ENCODE measurements at regions not wholly inside any gene's neighbourhood (a gene's known extent, or its start where the extent isn't known, plus 50 kb on each side); places are given as distances from the start of the nearest gene placed in this dataset.

- no peaks in the 10 kb centered on the region for H3K27me3 Mint-ChIP-seq
- no peak overlapping the region for H3K27ac Mint-ChIP-seq
- no peak overlapping the region for H3K4me3 Mint-ChIP-seq
- H3K9me3 Mint-ChIP-seq: no peaks in the 10 kb centered on the region
- H3K36me3 Mint-ChIP-seq: no peaks in the 10 kb centered on the region
- peaks cover 0 to 2% (median 0%) of the 10 kb centered on the region in 3 donors for H3K4me1 Mint-ChIP-seq
Observed at GRCh38 chr11:112368381-112368780, 107.7 kb upstream of the PLET1 start.

DNA sequence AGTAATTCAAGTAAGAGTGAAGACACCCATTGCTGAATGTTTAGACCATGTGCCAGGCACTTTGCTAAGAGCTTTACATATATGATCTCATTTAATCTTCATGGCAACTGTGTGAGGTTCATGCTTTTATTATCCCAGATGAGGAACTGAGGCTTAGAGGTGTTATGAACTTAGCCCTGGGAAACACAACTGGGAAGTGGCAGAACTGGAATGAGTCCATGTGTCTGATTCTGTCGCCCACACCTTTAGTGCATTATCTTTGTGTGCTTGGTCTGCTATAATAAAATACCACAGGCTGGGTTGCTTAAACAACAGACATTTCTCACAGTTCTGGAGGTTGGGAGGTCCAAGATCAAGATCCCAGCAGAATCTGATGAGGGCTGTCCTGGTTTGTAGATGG, 108.7 kb upstream of the PLET1 start:
- peaks cover 0 to 2% (median 0%) of the 10 kb centered on the region in 3 donors for H3K4me1 Mint-ChIP-seq
- no peak overlapping the region for H3K4me3 Mint-ChIP-seq
- H3K27ac Mint-ChIP-seq: no peak overlapping the region
- no peaks in the 10 kb centered on the region for H3K36me3 Mint-ChIP-seq
- H3K9me3 Mint-ChIP-seq: no peaks in the 10 kb centered on the region
- H3K27me3 Mint-ChIP-seq: no peaks in the 10 kb centered on the region

- Mint-ChIP-seq H3K4me3 (no peak overlapping the region), H3K27me3 (peaks cover 4% of the 10 kb centered on the region), H3K9me3 (no peaks in the 10 kb centered on the region), H3K36me3 (no peaks in the 10 kb centered on the region), H3K4me1 (peaks cover 0 to 2% (median 0%) of the 10 kb centered on the region in 3 donors), H3K27ac (no peak overlapping the region)
Observed at GRCh38 chr11:112369916-112370315, 109.3 kb upstream of the PLET1 start.

DNA sequence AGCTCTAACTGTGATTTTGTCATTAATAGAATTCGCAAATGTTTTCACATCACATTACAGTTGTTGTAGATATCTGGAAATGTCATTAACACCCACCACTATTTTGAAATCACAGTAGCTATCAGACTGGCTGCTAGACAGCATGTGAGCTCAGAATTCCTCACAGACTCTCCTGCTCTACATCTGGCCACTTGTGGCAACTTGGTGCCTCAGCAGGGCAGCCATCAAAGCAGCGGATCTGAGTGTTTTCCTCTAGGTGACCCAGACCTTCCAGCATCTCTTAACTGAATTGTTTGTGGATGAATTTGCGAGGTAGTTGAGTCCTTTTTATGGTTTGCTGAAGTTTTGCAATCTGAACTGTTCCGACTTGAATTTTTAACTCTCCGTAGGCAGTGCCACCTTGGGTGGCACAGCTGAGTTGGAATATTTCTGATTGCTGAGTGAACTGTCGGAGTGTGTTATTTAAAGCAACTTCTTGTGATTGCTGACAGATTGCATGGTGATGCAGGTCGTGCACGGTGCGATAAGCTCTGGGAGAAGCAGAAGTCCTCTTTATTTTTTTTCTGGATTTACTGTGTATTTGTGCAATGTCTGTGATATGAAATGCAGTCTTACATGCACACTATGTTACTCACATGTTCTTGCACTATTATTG, 114.0 kb upstream of the PLET1 start:
- H3K36me3 Mint-ChIP-seq: no peaks in the 10 kb centered on the region
- H3K27me3 Mint-ChIP-seq: peaks cover 4% of the 10 kb centered on the region
- H3K4me1 Mint-ChIP-seq: peaks cover 0 to 2% (median 0%) of the 10 kb centered on the region in 3 donors
- no peak overlapping the region for H3K4me3 Mint-ChIP-seq
- H3K9me3 Mint-ChIP-seq: no peaks in the 10 kb centered on the region
- no peak overlapping the region for H3K27ac Mint-ChIP-seq

- Mint-ChIP-seq H3K27ac (no peak overlapping the region), H3K9me3 (no peaks in the 10 kb centered on the region)
Observed at GRCh38 chr11:112377946-112378345, 117.3 kb upstream of the PLET1 start.

GRCh38 chr11:112380464-112380863, 119.8 kb upstream of the PLET1 start:
- Mint-ChIP-seq H3K27ac (no peak overlapping the region), H3K9me3 (peaks cover 0 to 3% (median 0%) of the 10 kb centered on the region in 3 donors), H3K36me3 (no peaks in the 10 kb centered on the region), H3K4me1 (no peaks in the 10 kb centered on the region), H3K27me3 (no peaks in the 10 kb centered on the region), H3K4me3 (no peak overlapping the region)

More at GRCh38 chr11:112377946-112378345, 117.3 kb upstream of the PLET1 start:
- Mint-ChIP-seq H3K36me3 (no peaks in the 10 kb centered on the region), H3K4me1 (no peaks in the 10 kb centered on the region), H3K4me3 (no peak overlapping the region), H3K27me3 (peaks cover 4% of the 10 kb centered on the region)

DNA sequence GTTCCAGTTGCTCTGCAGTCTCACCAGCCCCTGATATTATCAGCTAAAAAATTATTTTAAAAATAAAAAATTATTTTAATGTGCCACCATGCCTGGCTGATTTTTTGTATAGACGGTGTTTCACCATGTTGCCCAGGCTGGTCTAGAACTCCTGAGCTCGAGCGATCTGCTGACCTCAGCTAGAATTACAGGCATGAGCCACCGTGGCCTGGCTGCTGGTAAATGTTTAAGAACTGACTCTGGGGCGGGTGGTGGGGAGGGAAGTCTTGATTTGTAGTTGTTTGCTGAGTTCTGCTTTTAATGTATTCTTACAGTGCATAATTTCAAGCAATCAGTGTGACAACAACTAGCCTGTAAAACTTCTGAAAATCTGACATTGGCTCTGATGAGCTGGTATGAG, 120.9 kb upstream of the PLET1 start:
- Mint-ChIP-seq H3K27ac (no peak overlapping the region), H3K4me1 (no peaks in the 10 kb centered on the region), H3K27me3 (peaks cover 3% of the 10 kb centered on the region), H3K4me3 (no peak overlapping the region), H3K9me3 (peaks cover 3 to 5% (median 3%) of the 10 kb centered on the region in 3 donors), H3K36me3 (no peaks in the 10 kb centered on the region)

- Mint-ChIP-seq H3K36me3 (no peaks in the 10 kb centered on the region), H3K27me3 (peaks cover 3% of the 10 kb centered on the region), H3K4me1 (no peaks in the 10 kb centered on the region), H3K9me3 (peaks cover 3 to 5% (median 3%) of the 10 kb centered on the region in 3 donors), H3K4me3 (no peak overlapping the region), H3K27ac (no peak overlapping the region)
Observed at GRCh38 chr11:112382561-112382960, 121.9 kb upstream of the PLET1 start.

DNA sequence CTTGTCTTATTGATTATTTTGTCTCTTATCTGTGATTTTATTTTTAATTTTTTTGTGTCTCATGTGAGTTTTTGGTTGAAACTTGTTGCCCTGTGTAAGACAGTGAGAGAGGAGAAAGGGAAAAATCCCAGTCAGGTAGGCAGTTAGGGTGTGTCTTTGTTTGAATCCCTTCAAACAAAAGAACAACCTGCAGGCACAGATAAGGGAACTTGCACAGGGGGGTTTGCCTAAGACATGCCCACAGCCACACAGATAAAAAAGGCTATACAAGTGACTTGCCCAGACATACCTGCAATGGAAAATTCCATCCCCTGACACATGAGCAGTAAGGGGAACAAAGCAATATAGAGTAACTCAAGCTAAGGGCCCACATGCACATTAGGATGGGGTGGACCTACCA, 127.8 kb upstream of the PLET1 start:
- H3K27ac Mint-ChIP-seq: no peak overlapping the region
- no peak overlapping the region for H3K4me3 Mint-ChIP-seq
- H3K4me1 Mint-ChIP-seq: no peaks in the 10 kb centered on the region
- peaks cover 14% of the 10 kb centered on the region for H3K27me3 Mint-ChIP-seq
- H3K36me3 Mint-ChIP-seq: no peaks in the 10 kb centered on the region
- H3K9me3 Mint-ChIP-seq: peaks cover 3 to 11% (median 7%) of the 10 kb centered on the region in 3 donors

DNA sequence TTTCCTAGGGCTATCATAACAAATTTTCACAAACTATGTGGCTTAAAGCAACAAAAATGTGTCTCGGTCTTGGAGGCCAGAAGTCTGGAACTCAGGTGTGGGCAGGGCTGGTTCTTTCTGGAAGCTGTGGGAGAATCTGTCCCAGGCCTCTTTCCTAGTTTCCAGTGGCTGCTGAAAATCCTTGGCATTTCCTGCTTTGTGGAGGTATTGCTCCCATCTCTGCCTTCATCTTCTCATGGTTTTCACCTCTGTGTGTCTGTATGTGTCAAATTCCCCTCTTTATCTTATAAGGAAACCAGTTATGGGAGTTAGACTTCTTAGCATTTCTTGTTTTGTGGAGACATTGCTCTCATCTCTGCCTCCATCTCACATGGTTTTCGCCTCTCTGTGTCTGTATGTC, 130.4 kb upstream of the PLET1 start:
- no peaks in the 10 kb centered on the region for H3K36me3 Mint-ChIP-seq
- no peak overlapping the region for H3K27ac Mint-ChIP-seq
- no peaks in the 10 kb centered on the region for H3K4me1 Mint-ChIP-seq
- H3K27me3 Mint-ChIP-seq: peaks cover 12% of the 10 kb centered on the region
- H3K4me3 Mint-ChIP-seq: no peak overlapping the region
- peaks cover 0 to 8% (median 4%) of the 10 kb centered on the region in 3 donors for H3K9me3 Mint-ChIP-seq

DNA sequence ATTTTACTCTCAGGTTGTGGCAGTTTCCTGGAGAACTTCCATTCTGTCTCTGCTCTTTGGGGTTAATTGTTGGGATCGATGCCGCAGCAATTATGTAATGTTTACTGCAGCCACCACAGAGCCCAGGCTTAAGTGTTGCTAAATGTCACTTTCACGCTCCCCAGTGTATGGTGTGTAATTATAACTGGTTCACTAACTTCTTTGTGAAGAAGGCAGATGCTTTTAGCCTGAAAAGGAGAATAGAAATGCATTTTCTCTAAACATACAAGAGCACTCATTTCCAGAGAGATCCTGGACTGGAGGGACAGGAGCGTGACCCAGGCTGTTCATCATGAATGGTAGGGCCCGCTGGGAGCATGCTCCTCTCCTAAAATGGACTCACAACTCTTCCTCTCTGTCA, 132.2 kb upstream of the PLET1 start:
- Mint-ChIP-seq H3K4me3 (no peak overlapping the region), H3K9me3 (peaks cover 0 to 10% (median 3%) of the 10 kb centered on the region in 3 donors), H3K27me3 (peaks cover 19% of the 10 kb centered on the region), H3K4me1 (no peaks in the 10 kb centered on the region), H3K27ac (no peak overlapping the region), H3K36me3 (no peaks in the 10 kb centered on the region)

DNA sequence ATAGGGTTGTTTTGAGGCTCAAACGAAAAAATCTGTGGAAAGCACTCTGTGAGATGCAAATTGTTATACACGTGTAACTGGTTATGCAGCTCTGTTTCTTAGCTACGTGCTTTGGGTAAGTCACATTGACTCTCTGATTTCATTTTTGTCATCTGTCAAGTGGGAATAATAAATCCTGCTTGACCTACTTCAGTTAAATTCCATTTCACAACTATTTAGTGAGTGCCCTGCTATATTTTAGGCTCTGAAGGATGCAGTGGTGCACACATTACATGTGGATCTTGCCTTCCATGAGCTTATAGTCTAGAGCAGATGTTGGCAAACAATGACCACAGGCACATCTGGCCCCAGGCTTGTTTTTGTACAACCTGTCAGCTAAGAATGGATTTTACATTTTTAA, 133.6 kb upstream of the PLET1 start:
- Mint-ChIP-seq H3K9me3 (peaks cover 0 to 6% (median 0%) of the 10 kb centered on the region in 3 donors), H3K4me1 (no peaks in the 10 kb centered on the region), H3K27me3 (peaks cover 20% of the 10 kb centered on the region), H3K4me3 (no peak overlapping the region), H3K27ac (no peak overlapping the region), H3K36me3 (no peaks in the 10 kb centered on the region)

- Mint-ChIP-seq H3K27ac (no peak overlapping the region), H3K27me3 (peaks cover 15% of the 10 kb centered on the region), H3K4me3 (no peak overlapping the region), H3K36me3 (no peaks in the 10 kb centered on the region), H3K9me3 (peaks cover 0 to 4% (median 0%) of the 10 kb centered on the region in 3 donors), H3K4me1 (no peaks in the 10 kb centered on the region)
Observed at GRCh38 chr11:112396076-112396475, 135.4 kb upstream of the PLET1 start.

DNA sequence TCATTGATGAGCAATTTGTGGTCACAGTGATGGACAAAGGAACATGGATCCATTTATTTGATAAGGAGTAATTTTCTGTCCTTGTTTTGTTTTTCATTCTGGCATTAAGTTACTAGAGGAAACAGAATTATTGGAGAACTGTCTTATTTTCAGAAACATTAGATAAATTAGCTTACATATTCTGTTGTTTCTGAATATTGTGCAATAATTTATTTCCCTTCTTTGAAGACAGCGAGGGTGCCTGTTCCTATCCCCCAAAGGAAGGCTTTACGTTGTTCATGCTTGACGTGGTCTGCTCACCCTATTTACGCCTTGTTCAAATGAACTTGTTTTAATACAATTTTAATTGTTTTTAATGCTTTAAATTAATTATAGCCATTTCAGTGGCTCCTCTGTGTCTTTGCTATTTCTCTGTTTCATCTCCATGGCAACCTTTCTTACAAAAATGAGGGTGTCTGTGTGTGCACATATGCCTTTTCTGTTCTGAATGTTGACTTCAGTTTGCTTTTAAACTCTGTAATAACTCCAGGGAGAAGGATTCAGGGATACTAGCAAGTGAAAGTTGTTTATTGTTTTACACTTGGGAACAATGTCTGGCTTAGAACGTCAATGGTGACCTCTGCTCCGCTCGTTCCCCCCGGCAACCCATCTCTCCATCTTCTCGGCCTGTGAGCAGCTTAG, 138.3 kb upstream of the PLET1 start:
- no peaks in the 10 kb centered on the region for H3K4me1 Mint-ChIP-seq
- no peaks in the 10 kb centered on the region for H3K36me3 Mint-ChIP-seq
- no peak overlapping the region for H3K4me3 Mint-ChIP-seq
- H3K27ac Mint-ChIP-seq: no peak overlapping the region
- peaks cover 0 to 3% (median 0%) of the 10 kb centered on the region in 3 donors for H3K9me3 Mint-ChIP-seq
- peaks cover 8% of the 10 kb centered on the region for H3K27me3 Mint-ChIP-seq

DNA sequence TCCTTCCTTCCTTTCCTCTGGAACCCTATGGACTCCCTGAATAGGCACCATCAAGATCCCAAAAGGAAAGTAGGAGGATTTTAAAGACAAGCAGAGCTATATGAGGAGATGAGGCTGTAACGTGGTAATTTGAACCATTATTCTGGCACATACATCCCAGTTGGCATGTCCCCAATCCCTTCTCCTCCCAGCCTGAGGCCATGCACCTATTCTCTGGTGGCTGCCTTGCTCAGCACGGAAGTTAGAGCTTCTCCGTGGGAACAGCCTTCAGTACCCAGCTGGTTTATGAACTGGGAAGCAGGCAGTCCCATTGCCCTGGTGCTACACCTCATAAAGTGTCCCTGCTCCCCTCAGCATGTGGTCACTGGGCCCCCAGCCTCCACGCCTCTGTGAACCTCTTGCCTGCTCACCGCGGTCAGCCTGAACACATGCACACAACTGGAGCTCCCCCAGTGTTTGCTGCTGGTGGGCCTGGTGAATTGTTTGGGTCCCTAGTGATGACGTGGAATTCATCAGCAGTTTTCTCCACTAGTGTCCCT, 139.9 kb upstream of the PLET1 start:
- Mint-ChIP-seq H3K27me3 (peaks cover 8% of the 10 kb centered on the region), H3K9me3 (peaks cover 0 to 3% (median 0%) of the 10 kb centered on the region in 3 donors), H3K27ac (no peak overlapping the region), H3K36me3 (no peaks in the 10 kb centered on the region), H3K4me1 (no peaks in the 10 kb centered on the region), H3K4me3 (no peak overlapping the region)

All from IgD-negative memory B cell (primary cell).